Activated CD8-positive, alpha-beta T cell treated with anti-CD3 and anti-CD28 coated beads for 36 hours (primary cell): ENCODE measurements at regions not wholly inside any gene's neighbourhood (a gene's known extent, or its start where the extent isn't known, plus 50 kb on each side); places are given as distances from the start of the nearest gene placed in this dataset.
"Not testable (repeated sequence)": the region's sequence is repeated elsewhere in the genome, so short reads cannot be mapped to it uniquely, and the experiment has no call there.

Source experiments
- ATAC-seq: fragments of 200-7000 bp; cut with Tn5 transposase; one replicate; pipeline ENCODE4 v1.10.0; 2021; ENCODE audit warnings: mild to moderate bottlenecking, moderate library complexity
- CTCF ChIA-PET: fragments of 350-600 bp; sonication (Branson Sonifier 250); formaldehyde crosslinking; loops from one replicate; lab custom pipeline; 2021; ENCODE audit warnings: antibody characterized with exemption; lab: Charles Lee
- POLR2A ChIA-PET: fragments of 350-600 bp; sonication (Branson Sonifier 250); formaldehyde crosslinking; loops from one replicate; lab custom pipeline; 2021; ENCODE audit warnings: antibody characterized with exemption; lab: Charles Lee
- DNase-seq: peaks from one replicate; pipeline ENCODE4 v3.0.0-alpha.2; 2020
- H3K27ac Mint-ChIP-seq: one replicate; pipeline ENCODE4 v1.8.0; 2021; ENCODE audit warnings: mild to moderate bottlenecking, mixed read lengths
- H3K27me3 Mint-ChIP-seq: one replicate; pipeline ENCODE4 v1.8.0; 2021; ENCODE audit warnings: mixed read lengths
- H3K36me3 Mint-ChIP-seq: one replicate; pipeline ENCODE4 v1.8.0; 2021; ENCODE audit warnings: low read depth, mixed read lengths
- H3K4me1 Mint-ChIP-seq: one replicate; pipeline ENCODE4 v1.8.0; 2021; ENCODE audit warnings: low read depth, mixed read lengths
- H3K4me3 Mint-ChIP-seq: one replicate; pipeline ENCODE4 v1.8.0; 2021; ENCODE audit warnings: mild to moderate bottlenecking, moderate library complexity, mixed read lengths
- H3K9me3 Mint-ChIP-seq: one replicate; pipeline ENCODE4 v1.8.0; 2021; ENCODE audit warnings: mixed read lengths
- CTCF ChIP-seq: fragments of 200-600 bp; IDR thresholded peaks from one replicate; pipeline ENCODE4 v1.8.0; 2022; ENCODE audit warnings: antibody characterized with exemption, mild to moderate bottlenecking
- intact Hi-C: fragments of 100-400 bp; cut with micrococcal nuclease; formaldehyde crosslinking; loops from one replicate; pipeline ENCODE4 v1.10.0; 2022

- H3K4me3 Mint-ChIP-seq = no peak overlapping the region
- POLR2A ChIA-PET = no interaction called here
- H3K36me3 Mint-ChIP-seq = no peaks in the 10 kb centered on the region
- CTCF ChIA-PET = no interaction called here
- DNase-seq (no peak), ATAC-seq (no peak)
- H3K27ac Mint-ChIP-seq = no peak overlapping the region
- no peaks in the 10 kb centered on the region for H3K9me3 Mint-ChIP-seq
- peaks cover 1% of the 10 kb centered on the region for H3K27me3 Mint-ChIP-seq
- intact Hi-C loops = no loop called here
- TF ChIP-seq CTCF = no peak
- H3K4me1 Mint-ChIP-seq = no peaks in the 10 kb centered on the region
These were observed 159.8 kb downstream of the PLPPR4 start for GRCh38 chr1:99424087-99424486.

GRCh38 chr1:99429754-99430153 is 165.5 kb downstream of the PLPPR4 start:
- no peak overlapping the region for H3K27ac Mint-ChIP-seq

GRCh38 chr1:99438656-99439230 is 174.5 kb downstream of the PLPPR4 start:
- ChIA-PET POLR2A (no interaction called here), CTCF (interaction anchor here (1.5 kb wide), 1 partner anchor 42 kb away, joined by 4 read pairs; no protein-coding TSS in a partner anchor)
- intact Hi-C loops = no loop called here
- no peak for TF ChIP-seq CTCF
- no peak for DNase-seq
- no peaks in the 10 kb centered on the region for H3K36me3 Mint-ChIP-seq
- H3K4me3 Mint-ChIP-seq = no peak overlapping the region
- peaks cover 10% of the 10 kb centered on the region for H3K4me1 Mint-ChIP-seq
- no peaks in the 10 kb centered on the region for H3K9me3 Mint-ChIP-seq
- no peak for ATAC-seq
- no peak overlapping the region for H3K27ac Mint-ChIP-seq
- H3K27me3 Mint-ChIP-seq = peaks cover 1% of the 10 kb centered on the region

More at GRCh38 chr1:99429754-99430153, 165.5 kb downstream of the PLPPR4 start:
- no peak for TF ChIP-seq CTCF
- no peaks in the 10 kb centered on the region for H3K36me3 Mint-ChIP-seq
- intact Hi-C loops = no loop called here
- no peaks in the 10 kb centered on the region for H3K9me3 Mint-ChIP-seq
- no peaks in the 10 kb centered on the region for H3K4me1 Mint-ChIP-seq
- no peak for ATAC-seq
- CTCF ChIA-PET = no interaction called here
- no peak for DNase-seq
- H3K4me3 Mint-ChIP-seq = no peak overlapping the region
- H3K27me3 Mint-ChIP-seq = peaks cover 3% of the 10 kb centered on the region
- POLR2A ChIA-PET = no interaction called here

GRCh38 chr1:99439433-99440075 is 175.3 kb downstream of the PLPPR4 start:
- Mint-ChIP-seq H3K27me3 (peaks cover 1% of the 10 kb centered on the region), H3K36me3 (no peaks in the 10 kb centered on the region), H3K9me3 (no peaks in the 10 kb centered on the region), H3K4me1 (peaks cover 10% of the 10 kb centered on the region), H3K4me3 (no peak overlapping the region), H3K27ac (no peak overlapping the region)
- ChIA-PET POLR2A (no interaction called here), CTCF (interaction anchor here (1.4 to 1.5 kb wide), 2 partner anchors 41 to 646 kb away, joined by 4 read pairs; no protein-coding TSS in a partner anchor)
- intact Hi-C loops = no loop called here
- DNase-seq (no peak), ATAC-seq (no peak)
- no peak for TF ChIP-seq CTCF

GRCh38 chr1:99441299-99442095 is 177.2 kb downstream of the PLPPR4 start:
- H3K4me3 Mint-ChIP-seq = no peak overlapping the region
- ATAC-seq (peak; percentile 98), DNase-seq (peak; percentile 54)
- ChIA-PET CTCF (no interaction called here), POLR2A (no interaction called here)
- H3K9me3 Mint-ChIP-seq = no peaks in the 10 kb centered on the region
- no peaks in the 10 kb centered on the region for H3K36me3 Mint-ChIP-seq
- H3K4me1 Mint-ChIP-seq = peaks cover 10% of the 10 kb centered on the region
- peaks cover under 1% of the 10 kb centered on the region for H3K27me3 Mint-ChIP-seq
- intact Hi-C loops = no loop called here
- peak overlapping the region; percentile 30 for H3K27ac Mint-ChIP-seq
- no peak for TF ChIP-seq CTCF

- intact Hi-C loops = not testable (repeated sequence)
These were observed 180.1 kb downstream of the PLPPR4 start for GRCh38 chr1:99444211-99444927.

More at GRCh38 chr1:99444211-99444927, 180.1 kb downstream of the PLPPR4 start:
- H3K27me3 Mint-ChIP-seq, ATAC-seq, H3K4me3 Mint-ChIP-seq, DNase-seq, H3K9me3 Mint-ChIP-seq, H3K36me3 Mint-ChIP-seq, POLR2A ChIA-PET, H3K4me1 Mint-ChIP-seq, H3K27ac Mint-ChIP-seq: not testable (repeated sequence)
- CTCF ChIA-PET = interaction anchor here (0.6 kb wide), 1 partner anchor 291 kb away, joined by 3 read pairs; no protein-coding TSS in a partner anchor
